K562 (cell line): ENCODE measurements at regions not wholly inside any gene's neighbourhood (a gene's known extent, or its start where the extent isn't known, plus 50 kb on each side); places are given as distances from the start of the nearest gene placed in this dataset.

Source experiments
- ATF1 ChIP-seq, 2 experiments: fragments of 450-650 bp in 1 of 2; IDR thresholded peaks; 2 replicates each; pipeline ENCODE4 v1.6.1; 2016; ENCODE audit warnings: missing compliant biosample characterization in 1 of 2, missing genetic modification characterization in 1 of 2
- BCLAF1 ChIP-seq, 2 experiments: fragments of 450-650 bp in 1 of 2; IDR thresholded peaks; 2 replicates each; pipeline ENCODE4 v1.6.1; 2011 to 2017; ENCODE audit warnings: low read depth in 2 of 2, antibody characterized with exemption in 1 of 2, borderline replicate concordance in 1 of 2, low read length in 1 of 2, mild to moderate bottlenecking in 1 of 2, mixed read lengths in 1 of 2; ENCODE audit not compliant: control insufficient read depth in 1 of 2
- BCOR ChIP-seq: fragments of 450-650 bp; IDR thresholded peaks from 2 replicates; pipeline ENCODE4 v1.6.1; 2016
- CHCHD3 ChIP-seq: fragments of 250-450 bp; sonication (Bioruptor Pico); IDR thresholded peaks from 2 replicates; pipeline ENCODE4 v2.1.2; 2022; ENCODE audit warnings: mild to moderate bottlenecking
- CSDE1 ChIP-seq, 2 experiments: fragments of 450-650 bp; IDR thresholded peaks; 2 replicates each; pipeline ENCODE4 v1.6.1; 2016; ENCODE audit warnings: mild to moderate bottlenecking in 1 of 2
- E2F6 ChIP-seq, 2 experiments: IDR thresholded peaks; 2 replicates each; pipeline ENCODE4 v1.6.1; 2011; ENCODE audit warnings: borderline replicate concordance in 1 of 2, control low read depth in 1 of 2, low read depth in 1 of 2, low read length in 1 of 2, mild to moderate bottlenecking in 1 of 2, mixed read lengths in 1 of 2, moderate library complexity in 1 of 2; ENCODE audit not compliant: insufficient read depth in 1 of 2, insufficient read length in 1 of 2, poor library complexity in 1 of 2, severe bottlenecking in 1 of 2; ENCODE audit errors: extremely low read depth in 1 of 2
- ID3 ChIP-seq, 2 experiments: fragments of 250-450 bp in 1 of 2; fragments of 450-650 bp in 1 of 2; sonication (Bioruptor Pico) in 1 of 2; IDR thresholded peaks; 2 replicates each; pipeline versions ENCODE4 v1.6.1 to v1.8.0; 2016 to 2021; ENCODE audit warnings: mild to moderate bottlenecking in 2 of 2, moderate library complexity in 2 of 2, missing compliant biosample characterization in 1 of 2, missing genetic modification characterization in 1 of 2
- IRF2 ChIP-seq: sonication (generic); formaldehyde crosslinking; IDR thresholded peaks from 2 replicates; pipeline ENCODE4 v1.8.1; 2022; ENCODE audit warnings: mild to moderate bottlenecking, missing genetic modification reagents
- MAFG ChIP-seq: fragments of 450-650 bp; conservative IDR thresholded peaks from 2 replicates; pipeline ENCODE4 v1.6.1; 2016; ENCODE audit warnings: missing genetic modification characterization, missing compliant biosample characterization
- NFE2 ChIP-seq: IDR thresholded peaks from 2 replicates; pipeline ENCODE4 v1.6.1; 2014; ENCODE audit warnings: antibody characterized with exemption, low read depth
- NR4A1 ChIP-seq, 2 experiments: fragments of 250-450 bp in 1 of 2; fragments of 450-650 bp in 1 of 2; sonication (Bioruptor Pico) in 1 of 2; IDR thresholded peaks; 2 replicates each; pipeline versions ENCODE4 v1.4.0 to v1.6.1; 2016 to 2020; ENCODE audit warnings: mild to moderate bottlenecking in 2 of 2, missing compliant biosample characterization in 1 of 2, missing genetic modification characterization in 1 of 2, moderate library complexity in 1 of 2
- RB1 ChIP-seq: fragments of 450-650 bp; IDR thresholded peaks from 2 replicates; pipeline ENCODE4 v1.6.1; 2017; ENCODE audit warnings: low read depth, mild to moderate bottlenecking
- ZFP30 ChIP-seq: fragments of 250-450 bp; sonication (Bioruptor Pico); IDR thresholded peaks from 2 replicates; pipeline ENCODE4 v1.8.0; 2022; ENCODE audit warnings: moderate library complexity, mild to moderate bottlenecking, inconsistent platforms, borderline replicate concordance
- ZFPM2 ChIP-seq: fragments of 250-450 bp; sonication (Bioruptor Pico); IDR thresholded peaks from 2 replicates; pipeline ENCODE4 v1.5.1; 2022; ENCODE audit warnings: mild to moderate bottlenecking

GRCh38 chr2:56118474-56118873 is 65.3 kb upstream of the CCDC85A start (continued):
- TF ChIP-seq CSDE1 (IDR thresholded peaks at IDR 0.05) (no peak), BCOR (no peak), RB1 (no peak), NFE2 (peak; percentile 86), BCLAF1 (IDR thresholded peaks at IDR 0.05; ENCODE audit: borderline replicate concordance in 1 of 2, control insufficient read depth in 1 of 2, low read depth in 2 of 2, low read length in 1 of 2) (no peak), E2F6 (IDR thresholded peaks at IDR 0.05; ENCODE audit: borderline replicate concordance in 1 of 2, extremely low read depth in 1 of 2, insufficient read depth in 1 of 2, insufficient read length in 1 of 2, low read depth in 1 of 2, low read length in 1 of 2, poor library complexity in 1 of 2, severe bottlenecking in 1 of 2) (no peak), ID3 (CRISPR knock-in tag; IDR thresholded peaks at IDR 0.05) (no peak), ID3 (tag; IDR thresholded peaks at IDR 0.05) (no peak), ATF1 (CRISPR knock-in tag; IDR thresholded peaks at IDR 0.05) (no peak), ATF1 (tag; IDR thresholded peaks at IDR 0.05) (peak; percentile 50), ZFP30 (CRISPR knock-in tag) (no peak), MAFG (tag) (peak; percentile 88), ZFPM2 (CRISPR knock-in tag) (no peak), NR4A1 (CRISPR knock-in tag; IDR thresholded peaks at IDR 0.05) (no peak), NR4A1 (tag; IDR thresholded peaks at IDR 0.05) (no peak), CHCHD3 (CRISPR knock-in tag) (no peak), IRF2 (CRISPR knock-in tag) (no peak)
- TF ChIP-seq, all 486 proteins: peak for 33
